HCT116 (cell line): ENCODE measurements at regions not wholly inside any gene's neighbourhood (a gene's known extent, or its start where the extent isn't known, plus 50 kb on each side); places are given as distances from the start of the nearest gene placed in this dataset.

Experiments used
- ATAC-seq: fragments of 200-7000 bp; cut with Tn5 transposase; 2 replicates; pipeline ENCODE4 v1.9.1; 2020; ENCODE audit warnings: mild to moderate bottlenecking, moderate library complexity
- BruUV-seq: library from RNA; stranded (reverse); fragments of 400-500 nt; replicated peaks from 2 replicates; lab custom pipeline; 2021; lab: Mats Ljungman, UMichigan
- CTCF ChIA-PET: fragments of 300-600 bp; sonication (Branson Sonifier 250); formaldehyde crosslinking; loops from one replicate; lab custom pipeline; 2021; ENCODE audit warnings: antibody characterized with exemption; lab: Charles Lee
- POLR2A ChIA-PET: fragments of 300-600, 350-600 bp; sonication (Branson Sonifier 250); formaldehyde crosslinking; loops from one replicate; lab custom pipeline; 2021; ENCODE audit warnings: antibody characterized with exemption; lab: Charles Lee
- RAD21 ChIA-PET, 2 experiments: fragments of 300-600 bp; sonication (Branson Sonifier 250); formaldehyde crosslinking; loops; one replicate each; lab custom pipeline; 2023; ENCODE audit warnings: low total read pairs in 2 of 2; ENCODE audit not compliant: uncharacterized antibody in 2 of 2, unreplicated experiment in 2 of 2, low non-redundant PET in 1 of 2; lab: Charles Lee
- DNase-seq: peaks from one replicate; pipeline ENCODE4 v3.0.0-alpha.2; 2010; ENCODE audit warnings: low read depth, low spot score
- H2AFZ ChIP-seq: fragments of 200-600 bp; shearing (Covaris generic), sonication (generic); 2 replicates; pipeline ENCODE4 v1.6.1; 2017; ENCODE audit warnings: low read depth, mixed run types, mixed read lengths, antibody characterized with exemption, low read length; ENCODE audit not compliant: poor library complexity, severe bottlenecking
- H3K27ac ChIP-seq: 2 replicates; pipeline ENCODE4 v1.5.1; 2012; ENCODE audit warnings: low read depth, low read length
- H3K27me3 ChIP-seq: fragments of 200-600 bp; sonication (generic); 2 replicates; pipeline ENCODE4 v1.6.1; 2016; ENCODE audit warnings: mixed run types, low read length, mixed read lengths; ENCODE audit not compliant: insufficient read depth
- H3K36me3 ChIP-seq, 2 experiments: fragments of 200-500 bp in 1 of 2; fragments of 200-600 bp in 1 of 2; sonication (Bioruptor generic) in 1 of 2; sonication (generic) in 1 of 2; 2 replicates each; pipeline versions ENCODE4 v1.5.1 to v1.6.1; 2014 to 2016; ENCODE audit warnings: low read length in 2 of 2, inconsistent platforms in 1 of 2, mixed read lengths in 1 of 2, mixed run types in 1 of 2; ENCODE audit not compliant: insufficient read depth in 2 of 2, control insufficient read depth in 1 of 2
- H3K4me1 ChIP-seq, 2 experiments: fragments of 200-600 bp in 1 of 2; sonication (generic) in 1 of 2; 2 replicates each; pipeline versions ENCODE4 v1.5.1 to v1.6.1; 2012 to 2017; ENCODE audit warnings: low read length in 2 of 2, inconsistent platforms in 1 of 2, mild to moderate bottlenecking in 1 of 2, mixed read lengths in 1 of 2, mixed run types in 1 of 2, moderate library complexity in 1 of 2; ENCODE audit not compliant: insufficient read depth in 2 of 2, control insufficient read depth in 1 of 2
- H3K4me2 ChIP-seq: fragments of 200-600 bp; sonication (generic); 2 replicates; pipeline ENCODE4 v1.6.1; 2017; ENCODE audit warnings: mixed run types, low read length, mixed read lengths
- H3K4me3 ChIP-seq, 2 experiments: fragments of 200-600 bp in 1 of 2; sonication (generic) in 1 of 2; replicated peaks in 1 of 2; 2 replicates each; pipeline ENCODE4 v1.5.1; 2011 to 2016; ENCODE audit warnings: low read length in 2 of 2, control low read depth in 1 of 2, low read depth in 1 of 2, mild to moderate bottlenecking in 1 of 2, mixed read lengths in 1 of 2, mixed run types in 1 of 2
- H3K79me2 ChIP-seq: fragments of 200-600 bp; sonication (generic); 2 replicates; pipeline ENCODE4 v1.6.1; 2017; ENCODE audit warnings: mild to moderate bottlenecking, mixed run types, low read length, moderate library complexity, mixed read lengths; ENCODE audit not compliant: insufficient read depth
- H3K9ac ChIP-seq: fragments of 200-600 bp; sonication (generic); 2 replicates; pipeline ENCODE4 v1.6.1; 2016; ENCODE audit warnings: low read length, mixed read lengths
- H3K9me2 ChIP-seq: fragments of 200-600 bp; sonication (generic), shearing (Covaris generic); 2 replicates; pipeline ENCODE4 v1.6.1; 2017; ENCODE audit warnings: mixed run types, mild to moderate bottlenecking, moderate library complexity; ENCODE audit not compliant: insufficient read depth
- H3K9me3 ChIP-seq, 2 experiments: fragments of 200-500 bp in 1 of 2; fragments of 200-600 bp in 1 of 2; sonication (Bioruptor generic) in 1 of 2; sonication (generic) in 1 of 2; 2 replicates each; pipeline ENCODE4 v1.6.1; 2014 to 2017; ENCODE audit warnings: low read length in 2 of 2, mixed read lengths in 2 of 2, inconsistent platforms in 1 of 2, low read depth in 1 of 2, mild to moderate bottlenecking in 1 of 2, mixed run types in 1 of 2, moderate library complexity in 1 of 2; ENCODE audit not compliant: control insufficient read depth in 1 of 2, insufficient read depth in 1 of 2
- H4K20me1 ChIP-seq: fragments of 200-600 bp; sonication (generic), shearing (Covaris generic); 2 replicates; pipeline ENCODE4 v1.6.1; 2017; ENCODE audit warnings: mixed run types, mild to moderate bottlenecking, moderate library complexity; ENCODE audit not compliant: insufficient read depth
- CBX3 ChIP-seq: IDR thresholded peaks from 2 replicates; pipeline ENCODE4 v1.6.1; 2012; ENCODE audit warnings: low read depth
- CEBPB ChIP-seq: IDR thresholded peaks from 2 replicates; pipeline ENCODE4 v1.6.1; 2012; ENCODE audit warnings: low read depth
- EGR1 ChIP-seq: IDR thresholded peaks from 2 replicates; pipeline ENCODE4 v1.6.1; 2012; ENCODE audit warnings: low read depth
- EZH2 ChIP-seq: fragments of 200-600 bp; sonication (generic); IDR thresholded peaks from 2 replicates; pipeline ENCODE4 v1.6.1; 2017; ENCODE audit warnings: antibody characterized with exemption, mixed run types
- EZH2phosphoT487 ChIP-seq: fragments of 200-600 bp; IDR thresholded peaks from 2 replicates; pipeline ENCODE4 v1.6.1; 2018; ENCODE audit warnings: antibody characterized with exemption, borderline replicate concordance
- FOSL1 ChIP-seq: IDR thresholded peaks from 2 replicates; pipeline ENCODE4 v1.6.1; 2012; ENCODE audit warnings: low read depth
- POLR2AphosphoS5 ChIP-seq: IDR thresholded peaks from 2 replicates; pipeline ENCODE4 v1.6.1; 2011; ENCODE audit warnings: mild to moderate bottlenecking, low read depth, low read length, moderate library complexity
- RAD21 ChIP-seq: IDR thresholded peaks from 2 replicates; pipeline ENCODE4 v1.6.1; 2012; ENCODE audit warnings: low read depth, mild to moderate bottlenecking
- SIN3A ChIP-seq: IDR thresholded peaks from 2 replicates; pipeline ENCODE4 v1.6.1; 2012; ENCODE audit warnings: low read depth
- SP1 ChIP-seq: IDR thresholded peaks from 2 replicates; pipeline ENCODE4 v1.6.1; 2012; ENCODE audit warnings: low read depth
- YY1 ChIP-seq: IDR thresholded peaks from 2 replicates; pipeline ENCODE4 v1.6.1; 2011; ENCODE audit warnings: low read length, low read depth, moderate library complexity, mild to moderate bottlenecking; ENCODE audit not compliant: insufficient replicate concordance; ENCODE audit errors: extremely low read depth
- ZFX ChIP-seq: fragments of 450-650 bp; IDR thresholded peaks from 2 replicates; pipeline ENCODE4 v1.6.1; 2017
- ZNF274 ChIP-seq: fragments of 200-500 bp; sonication (Bioruptor generic); IDR thresholded peaks from 2 replicates; pipeline ENCODE4 v1.6.1; 2014; ENCODE audit warnings: mild to moderate bottlenecking, low read depth, low read length, inconsistent platforms
- intact Hi-C: fragments of 100-400 bp; cut with micrococcal nuclease; formaldehyde crosslinking; loops from 2 replicates; pipeline ENCODE4 v1.10.0; 2022
- TF ChIP-seq, protein P1 (sequence below): IDR thresholded peaks from 2 replicates; pipeline ENCODE4 v1.6.1; 2012; ENCODE audit warnings: low read depth
- TF ChIP-seq, protein P2 (sequence below), 3 experiments: fragments of 200-600 bp in 1 of 3; sonication (generic) in 1 of 3; IDR thresholded peaks in 2 of 3; conservative IDR thresholded peaks in 1 of 3; 2 replicates each; pipeline ENCODE4 v1.5.1; 2012 to 2017; ENCODE audit warnings: low read depth in 2 of 3, low read length in 2 of 3, antibody characterized with exemption in 1 of 3, borderline replicate concordance in 1 of 3, control low read depth in 1 of 3, mild to moderate bottlenecking in 1 of 3, mixed read lengths in 1 of 3, mixed run types in 1 of 3, moderate library complexity in 1 of 3; ENCODE audit not compliant: insufficient read depth in 1 of 3
- TF ChIP-seq, protein P3 (sequence below): IDR thresholded peaks from 2 replicates; pipeline ENCODE4 v1.6.1; 2012
- TF ChIP-seq, protein P4 (sequence below): IDR thresholded peaks from 2 replicates; pipeline ENCODE4 v1.6.1; 2011; ENCODE audit warnings: mild to moderate bottlenecking, low read length, moderate library complexity; ENCODE audit not compliant: insufficient replicate concordance; ENCODE audit errors: extremely low read depth

DNA sequence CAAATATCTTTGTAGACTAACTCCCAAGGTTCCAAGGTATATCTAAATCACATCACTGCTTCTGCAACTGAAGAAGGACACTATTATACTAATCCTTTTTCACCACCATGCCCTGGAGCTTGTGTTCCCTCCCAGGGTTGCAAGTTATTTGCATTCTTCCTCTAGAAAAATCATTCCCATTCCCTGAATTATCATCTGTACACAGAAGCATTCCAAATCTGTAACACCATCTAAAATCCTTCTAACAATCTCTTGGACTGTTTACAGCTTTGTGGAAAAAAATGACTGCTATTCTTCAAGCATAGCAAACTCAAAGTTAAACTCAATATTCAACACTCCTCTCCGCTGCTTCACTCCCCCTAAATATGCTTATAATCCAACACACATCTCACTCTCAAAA lies 1570.8 kb upstream of the ADGRL3 start:
- ChIA-PET POLR2A (no interaction called here), RAD21 (no interaction called here)

More for the DNA sequence above, 1570.8 kb upstream of the ADGRL3 start:
- DNase-seq = no peak
- no peaks in the 10 kb centered on the region for H3K79me2 ChIP-seq
- no peaks in the 10 kb centered on the region for H4K20me1 ChIP-seq
- no peak overlapping the region for H3K4me3 ChIP-seq
- no peaks in the 10 kb centered on the region for H3K9me2 ChIP-seq
- no peak for ATAC-seq
- no peak overlapping the region for H2AFZ ChIP-seq
- CTCF ChIA-PET = no interaction called here
- no peak overlapping the region for H3K4me2 ChIP-seq
- BruUV-seq = no TSS peak
- TF ChIP-seq SIN3A (no peak), EZH2 (no peak), RAD21 (no peak), EGR1 (no peak), ZFX (no peak), CBX3 (no peak), FOSL1 (no peak), CEBPB (no peak), YY1 (no peak), EZH2phosphoT487 (no peak), POLR2AphosphoS5 (no peak), SP1 (no peak), ZNF274 (no peak)
- TF ChIP-seq, protein P1, sequence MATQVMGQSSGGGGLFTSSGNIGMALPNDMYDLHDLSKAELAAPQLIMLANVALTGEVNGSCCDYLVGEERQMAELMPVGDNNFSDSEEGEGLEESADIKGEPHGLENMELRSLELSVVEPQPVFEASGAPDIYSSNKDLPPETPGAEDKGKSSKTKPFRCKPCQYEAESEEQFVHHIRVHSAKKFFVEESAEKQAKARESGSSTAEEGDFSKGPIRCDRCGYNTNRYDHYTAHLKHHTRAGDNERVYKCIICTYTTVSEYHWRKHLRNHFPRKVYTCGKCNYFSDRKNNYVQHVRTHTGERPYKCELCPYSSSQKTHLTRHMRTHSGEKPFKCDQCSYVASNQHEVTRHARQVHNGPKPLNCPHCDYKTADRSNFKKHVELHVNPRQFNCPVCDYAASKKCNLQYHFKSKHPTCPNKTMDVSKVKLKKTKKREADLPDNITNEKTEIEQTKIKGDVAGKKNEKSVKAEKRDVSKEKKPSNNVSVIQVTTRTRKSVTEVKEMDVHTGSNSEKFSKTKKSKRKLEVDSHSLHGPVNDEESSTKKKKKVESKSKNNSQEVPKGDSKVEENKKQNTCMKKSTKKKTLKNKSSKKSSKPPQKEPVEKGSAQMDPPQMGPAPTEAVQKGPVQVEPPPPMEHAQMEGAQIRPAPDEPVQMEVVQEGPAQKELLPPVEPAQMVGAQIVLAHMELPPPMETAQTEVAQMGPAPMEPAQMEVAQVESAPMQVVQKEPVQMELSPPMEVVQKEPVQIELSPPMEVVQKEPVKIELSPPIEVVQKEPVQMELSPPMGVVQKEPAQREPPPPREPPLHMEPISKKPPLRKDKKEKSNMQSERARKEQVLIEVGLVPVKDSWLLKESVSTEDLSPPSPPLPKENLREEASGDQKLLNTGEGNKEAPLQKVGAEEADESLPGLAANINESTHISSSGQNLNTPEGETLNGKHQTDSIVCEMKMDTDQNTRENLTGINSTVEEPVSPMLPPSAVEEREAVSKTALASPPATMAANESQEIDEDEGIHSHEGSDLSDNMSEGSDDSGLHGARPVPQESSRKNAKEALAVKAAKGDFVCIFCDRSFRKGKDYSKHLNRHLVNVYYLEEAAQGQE = no peak
- TF ChIP-seq, protein P2, sequence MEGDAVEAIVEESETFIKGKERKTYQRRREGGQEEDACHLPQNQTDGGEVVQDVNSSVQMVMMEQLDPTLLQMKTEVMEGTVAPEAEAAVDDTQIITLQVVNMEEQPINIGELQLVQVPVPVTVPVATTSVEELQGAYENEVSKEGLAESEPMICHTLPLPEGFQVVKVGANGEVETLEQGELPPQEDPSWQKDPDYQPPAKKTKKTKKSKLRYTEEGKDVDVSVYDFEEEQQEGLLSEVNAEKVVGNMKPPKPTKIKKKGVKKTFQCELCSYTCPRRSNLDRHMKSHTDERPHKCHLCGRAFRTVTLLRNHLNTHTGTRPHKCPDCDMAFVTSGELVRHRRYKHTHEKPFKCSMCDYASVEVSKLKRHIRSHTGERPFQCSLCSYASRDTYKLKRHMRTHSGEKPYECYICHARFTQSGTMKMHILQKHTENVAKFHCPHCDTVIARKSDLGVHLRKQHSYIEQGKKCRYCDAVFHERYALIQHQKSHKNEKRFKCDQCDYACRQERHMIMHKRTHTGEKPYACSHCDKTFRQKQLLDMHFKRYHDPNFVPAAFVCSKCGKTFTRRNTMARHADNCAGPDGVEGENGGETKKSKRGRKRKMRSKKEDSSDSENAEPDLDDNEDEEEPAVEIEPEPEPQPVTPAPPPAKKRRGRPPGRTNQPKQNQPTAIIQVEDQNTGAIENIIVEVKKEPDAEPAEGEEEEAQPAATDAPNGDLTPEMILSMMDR (IDR thresholded peaks at IDR 0.05 in 2 of 3, conservative IDR thresholded peaks at IDR 0.05 in 1 of 3; ENCODE audit: borderline replicate concordance in 1 of 3, insufficient read depth in 1 of 3, low read depth in 2 of 3, low read length in 2 of 3) = no peak
- TF ChIP-seq, protein P3, sequence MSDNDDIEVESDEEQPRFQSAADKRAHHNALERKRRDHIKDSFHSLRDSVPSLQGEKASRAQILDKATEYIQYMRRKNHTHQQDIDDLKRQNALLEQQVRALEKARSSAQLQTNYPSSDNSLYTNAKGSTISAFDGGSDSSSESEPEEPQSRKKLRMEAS = no peak
- TF ChIP-seq, protein P4, sequence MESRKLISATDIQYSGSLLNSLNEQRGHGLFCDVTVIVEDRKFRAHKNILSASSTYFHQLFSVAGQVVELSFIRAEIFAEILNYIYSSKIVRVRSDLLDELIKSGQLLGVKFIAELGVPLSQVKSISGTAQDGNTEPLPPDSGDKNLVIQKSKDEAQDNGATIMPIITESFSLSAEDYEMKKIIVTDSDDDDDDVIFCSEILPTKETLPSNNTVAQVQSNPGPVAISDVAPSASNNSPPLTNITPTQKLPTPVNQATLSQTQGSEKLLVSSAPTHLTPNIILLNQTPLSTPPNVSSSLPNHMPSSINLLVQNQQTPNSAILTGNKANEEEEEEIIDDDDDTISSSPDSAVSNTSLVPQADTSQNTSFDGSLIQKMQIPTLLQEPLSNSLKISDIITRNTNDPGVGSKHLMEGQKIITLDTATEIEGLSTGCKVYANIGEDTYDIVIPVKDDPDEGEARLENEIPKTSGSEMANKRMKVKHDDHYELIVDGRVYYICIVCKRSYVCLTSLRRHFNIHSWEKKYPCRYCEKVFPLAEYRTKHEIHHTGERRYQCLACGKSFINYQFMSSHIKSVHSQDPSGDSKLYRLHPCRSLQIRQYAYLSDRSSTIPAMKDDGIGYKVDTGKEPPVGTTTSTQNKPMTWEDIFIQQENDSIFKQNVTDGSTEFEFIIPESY = no peak
- TF ChIP-seq, all 23 proteins: peak for 0
- Histone ChIP-seq H3K9ac (no peak overlapping the region), H3K36me3 (no peaks in the 10 kb centered on the region), H3K4me1 (no peaks in the 10 kb centered on the region), H3K9me3 (peaks cover 6 to 21% of the 10 kb centered on the region in 2 experiments; a peak in 2 of 4 replicates), H3K27me3 (no peaks in the 10 kb centered on the region), H3K27ac (no peak overlapping the region)
- intact Hi-C loops = no loop called here
